Trophoblast cell (in vitro differentiated cells and primary cell): ENCODE measurements at regions not wholly inside any gene's neighbourhood (a gene's known extent, or its start where the extent isn't known, plus 50 kb on each side); places are given as distances from the start of the nearest gene placed in this dataset.

Experiments
- DNase-seq, 2 donors: peaks; one replicate each; pipeline ENCODE4 v3.0.0-alpha.2; 2016
- H2AFZ ChIP-seq: 2 replicates; pipeline ENCODE4 v1.6.1; 2013; ENCODE audit warnings: low read length, moderate library complexity, mild to moderate bottlenecking; ENCODE audit not compliant: insufficient read depth, poor library complexity
- H2AK5ac ChIP-seq: 2 replicates; pipeline ENCODE4 v1.6.1; 2013; ENCODE audit warnings: mild to moderate bottlenecking, low read length
- H2BK120ac ChIP-seq: 2 replicates; pipeline ENCODE4 v1.6.1; 2013; ENCODE audit warnings: low read length, mild to moderate bottlenecking, moderate library complexity; ENCODE audit not compliant: insufficient read depth, poor library complexity
- H2BK12ac ChIP-seq: 2 replicates; pipeline ENCODE4 v1.6.1; 2013; ENCODE audit warnings: mild to moderate bottlenecking, low read length, moderate library complexity
- H2BK5ac ChIP-seq: 2 replicates; pipeline ENCODE4 v1.6.1; 2013; ENCODE audit warnings: low read length, low read depth, moderate library complexity, mild to moderate bottlenecking; ENCODE audit not compliant: poor library complexity
- H3K14ac ChIP-seq: 2 replicates; pipeline ENCODE4 v1.6.1; 2013; ENCODE audit warnings: mild to moderate bottlenecking, low read length
- H3K18ac ChIP-seq: 2 replicates; pipeline ENCODE4 v1.6.1; 2013; ENCODE audit warnings: mild to moderate bottlenecking, low read length
- H3K23ac ChIP-seq: 2 replicates; pipeline ENCODE4 v1.6.1; 2013; ENCODE audit warnings: low read length
- H3K27ac ChIP-seq: 2 replicates; pipeline ENCODE4 v1.5.1; 2013; ENCODE audit warnings: low read depth, mild to moderate bottlenecking, inconsistent platforms, low read length, moderate library complexity
- H3K27me3 ChIP-seq: 2 replicates; pipeline ENCODE4 v1.6.1; 2013; ENCODE audit warnings: inconsistent platforms, mild to moderate bottlenecking, low read length, moderate library complexity; ENCODE audit not compliant: insufficient read depth
- H3K36me3 ChIP-seq, 2 experiments: 1 replicate in 1 of 2; 2 replicates in 1 of 2; pipeline ENCODE4 v1.6.1; 2013; ENCODE audit warnings: low read length in 2 of 2, mild to moderate bottlenecking in 2 of 2, moderate library complexity in 1 of 2; ENCODE audit not compliant: insufficient read depth in 2 of 2, control insufficient read depth in 1 of 2
- H3K4ac ChIP-seq: 2 replicates; pipeline ENCODE4 v1.6.1; 2013; ENCODE audit warnings: low read depth, mild to moderate bottlenecking, low read length, moderate library complexity
- H3K4me1 ChIP-seq, 2 experiments: 1 replicate in 1 of 2; 2 replicates in 1 of 2; pipeline ENCODE4 v1.6.1; 2013; ENCODE audit warnings: low read length in 2 of 2, mild to moderate bottlenecking in 2 of 2, moderate library complexity in 1 of 2; ENCODE audit not compliant: insufficient read depth in 2 of 2, control insufficient read depth in 1 of 2
- H3K4me2 ChIP-seq: 2 replicates; pipeline ENCODE4 v1.6.1; 2013; ENCODE audit warnings: inconsistent platforms, mild to moderate bottlenecking, low read length, moderate library complexity
- H3K4me3 ChIP-seq: 2 replicates; pipeline ENCODE4 v1.5.1; 2013; ENCODE audit warnings: mild to moderate bottlenecking, low read depth, low read length, inconsistent platforms
- H3K79me1 ChIP-seq: one replicate; pipeline ENCODE4 v1.6.1; 2013; ENCODE audit warnings: low read length
- H3K79me2 ChIP-seq: 2 replicates; pipeline ENCODE4 v1.6.1; 2013; ENCODE audit warnings: low read length, mild to moderate bottlenecking; ENCODE audit not compliant: control insufficient read depth, insufficient read depth, poor library complexity
- H3K9ac ChIP-seq: 2 replicates; pipeline ENCODE4 v1.6.1; 2013; ENCODE audit warnings: mild to moderate bottlenecking, low read length
- H3K9me3 ChIP-seq: 2 replicates; pipeline ENCODE4 v1.6.1; 2013; ENCODE audit warnings: low read depth, mild to moderate bottlenecking, control low read depth, inconsistent platforms, low read length; ENCODE audit not compliant: insufficient read depth
- H4K12ac ChIP-seq: 2 replicates; pipeline ENCODE4 v1.6.1; 2013; ENCODE audit warnings: low read depth, mild to moderate bottlenecking, low read length, moderate library complexity
- H4K8ac ChIP-seq: 2 replicates; pipeline ENCODE4 v1.6.1; 2013; ENCODE audit warnings: low read depth, mild to moderate bottlenecking, low read length, moderate library complexity
- H4K91ac ChIP-seq: one replicate; pipeline ENCODE4 v1.6.1; 2013; ENCODE audit warnings: low read depth, mild to moderate bottlenecking, low read length, moderate library complexity
- WGBS: extraction: QIAGEN DNeasy Blood & Tissue Kit; methylation state at CpG from one replicate; pipeline ENCODE4 v1.1.7; 2013; ENCODE audit warnings: missing lambda C conversion rate; ENCODE audit not compliant: insufficient read length, insufficient coverage; ENCODE audit errors: extremely low coverage; 5-methylcytosine and 5-hydroxymethylcytosine counted together

DNA sequence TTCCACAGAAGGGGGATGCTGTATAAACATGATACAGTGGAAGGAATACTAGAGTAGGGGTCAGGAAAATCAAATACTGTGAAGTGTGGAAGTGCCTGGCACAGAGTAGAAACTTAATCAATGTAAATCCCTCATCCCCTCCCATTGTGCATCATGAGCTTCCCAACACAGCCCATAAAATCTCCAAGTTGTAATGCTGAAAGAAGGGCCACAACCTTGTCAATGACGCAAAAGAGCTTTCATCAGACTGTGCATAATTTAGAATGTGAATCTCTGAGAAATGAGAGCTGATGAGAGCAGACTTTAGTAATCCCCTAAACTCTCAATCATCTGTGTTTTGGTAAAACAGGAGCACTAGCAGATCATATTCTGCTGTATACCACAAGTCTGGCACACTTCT lies 105.2 kb upstream of the IMMP2L start:
- Histone ChIP-seq H3K23ac (no peak overlapping the region), H3K27me3 (no peaks in the 10 kb centered on the region), H3K18ac (no peak overlapping the region), H3K9ac (no peak overlapping the region), H2AFZ (no peak overlapping the region), H3K79me1 (no peaks in the 10 kb centered on the region), H3K14ac (no peak overlapping the region), H3K4me1 (no peaks in the 10 kb centered on the region), H2AK5ac (no peak overlapping the region), H3K27ac (no peak overlapping the region), H3K79me2 (no peaks in the 10 kb centered on the region), H3K36me3 (no peaks in the 10 kb centered on the region), H3K4ac (no peak overlapping the region), H2BK5ac (no peak overlapping the region), H2BK120ac (no peak overlapping the region), H2BK12ac (no peak overlapping the region), H3K4me2 (no peak overlapping the region), H3K4me3 (no peak overlapping the region), H4K91ac (no peak overlapping the region), H4K12ac (no peak overlapping the region), H3K9me3 (no peaks in the 10 kb centered on the region), H4K8ac (no peak overlapping the region)
- no peak for DNase-seq
- no CpG with 5 or more reads among the region's 1 CpG for WGBS

DNA sequence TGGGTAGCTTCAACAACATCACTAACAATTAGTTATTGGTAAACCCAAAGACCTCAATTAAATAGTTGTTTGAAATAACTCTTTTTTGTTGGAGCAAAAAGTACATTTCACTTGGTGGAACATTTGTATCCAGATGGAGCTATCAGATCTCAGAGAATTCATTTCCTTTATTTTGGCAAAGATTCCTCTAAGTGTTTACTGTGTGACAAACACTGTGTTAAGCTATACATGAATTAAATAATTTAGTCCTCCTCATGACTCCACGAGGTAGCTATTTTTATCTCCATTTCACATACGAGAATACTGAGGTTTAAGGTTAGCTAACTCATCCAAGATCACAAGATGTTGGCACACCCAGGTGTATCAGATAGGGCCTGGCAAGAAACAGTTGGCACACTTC lies 104.0 kb upstream of the IMMP2L start:
- H4K12ac ChIP-seq = no peak overlapping the region
- H2AFZ ChIP-seq = no peak overlapping the region
- no peaks in the 10 kb centered on the region for H3K36me3 ChIP-seq
- no peak overlapping the region for H3K4me2 ChIP-seq
- WGBS = no CpG with 5 or more reads among the region's 2 CpGs
- H4K91ac ChIP-seq = no peak overlapping the region
- no peak overlapping the region for H3K18ac ChIP-seq
- H2BK12ac ChIP-seq = no peak overlapping the region
- no peak overlapping the region for H2BK120ac ChIP-seq
- no peaks in the 10 kb centered on the region for H3K4me1 ChIP-seq
- H3K27ac ChIP-seq = no peak overlapping the region
- no peak overlapping the region for H4K8ac ChIP-seq
- DNase-seq = no peak
- no peaks in the 10 kb centered on the region for H3K27me3 ChIP-seq
- H3K9me3 ChIP-seq = no peaks in the 10 kb centered on the region
- H3K4ac ChIP-seq = no peak overlapping the region
- H2AK5ac ChIP-seq = no peak overlapping the region
- H3K14ac ChIP-seq = no peak overlapping the region
- no peaks in the 10 kb centered on the region for H3K79me2 ChIP-seq
- no peak overlapping the region for H3K4me3 ChIP-seq
- no peak overlapping the region for H3K23ac ChIP-seq
- H2BK5ac ChIP-seq = no peak overlapping the region
- H3K9ac ChIP-seq = no peak overlapping the region
- no peaks in the 10 kb centered on the region for H3K79me1 ChIP-seq

DNA sequence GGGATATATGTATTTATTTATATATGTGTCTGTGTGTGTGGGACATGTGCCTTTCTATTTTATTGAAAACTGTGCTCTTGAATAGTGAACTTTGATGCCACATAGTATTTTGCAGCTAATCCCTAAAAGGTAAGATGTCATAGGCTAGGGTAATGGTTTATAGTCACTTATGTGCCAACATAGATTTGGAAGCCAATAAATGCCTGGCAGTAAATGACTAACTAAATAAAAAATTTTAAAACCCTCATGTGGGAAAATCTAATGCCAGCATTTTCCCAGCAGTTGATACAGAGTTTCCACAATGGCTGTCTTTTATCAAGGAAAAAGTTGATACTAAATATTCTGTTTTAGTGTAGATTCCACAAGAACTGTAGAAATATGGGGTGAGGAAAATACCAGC lies 101.5 kb upstream of the IMMP2L start:
- H3K9me3 ChIP-seq = no peaks in the 10 kb centered on the region
- H3K36me3 ChIP-seq = no peaks in the 10 kb centered on the region
- no peaks in the 10 kb centered on the region for H3K79me2 ChIP-seq
- no peak overlapping the region for H3K4me3 ChIP-seq
- H3K4ac ChIP-seq = no peak overlapping the region
- H3K79me1 ChIP-seq = no peaks in the 10 kb centered on the region
- H3K27me3 ChIP-seq = no peaks in the 10 kb centered on the region
- H3K9ac ChIP-seq = no peak overlapping the region
- DNase-seq = no peak
- H3K14ac ChIP-seq = no peak overlapping the region
- no peak overlapping the region for H3K18ac ChIP-seq
- H3K4me2 ChIP-seq = no peak overlapping the region
- no peak overlapping the region for H4K91ac ChIP-seq
- H2BK120ac ChIP-seq = no peak overlapping the region
- no peak overlapping the region for H4K12ac ChIP-seq
- no peak overlapping the region for H4K8ac ChIP-seq
- H2BK12ac ChIP-seq = no peak overlapping the region
- H3K27ac ChIP-seq = no peak overlapping the region
- H3K4me1 ChIP-seq = no peaks in the 10 kb centered on the region
- no peak overlapping the region for H3K23ac ChIP-seq
- H2AFZ ChIP-seq = no peak overlapping the region
- H2BK5ac ChIP-seq = no peak overlapping the region
- no peak overlapping the region for H2AK5ac ChIP-seq

DNA sequence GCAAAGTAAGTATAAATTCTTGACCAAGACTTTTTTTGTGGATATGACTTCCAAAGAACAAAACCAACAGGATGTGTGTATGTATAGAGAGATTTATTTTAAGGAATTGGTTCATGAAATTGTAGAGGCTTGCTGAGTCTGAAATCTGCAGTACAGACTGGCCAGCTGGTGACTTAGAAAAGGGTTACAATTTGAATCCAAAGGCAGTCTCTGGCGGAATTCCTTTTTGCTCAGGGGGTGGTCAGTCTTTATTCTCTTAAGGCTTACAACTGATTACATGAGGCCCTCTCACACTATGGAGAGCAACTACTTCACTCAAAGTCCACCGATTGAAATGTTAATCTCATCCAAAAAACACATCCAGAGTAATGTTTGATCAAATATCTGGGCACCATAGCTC lies 100.1 kb upstream of the IMMP2L start:
- H3K23ac ChIP-seq = no peak overlapping the region
- no peaks in the 10 kb centered on the region for H3K9me3 ChIP-seq
- no peak overlapping the region for H2BK120ac ChIP-seq
- no peak overlapping the region for H3K14ac ChIP-seq
- H3K79me1 ChIP-seq = no peaks in the 10 kb centered on the region
- no peak overlapping the region for H3K9ac ChIP-seq
- no peaks in the 10 kb centered on the region for H3K36me3 ChIP-seq
- H2BK5ac ChIP-seq = no peak overlapping the region
- no peak overlapping the region for H4K12ac ChIP-seq
- H3K79me2 ChIP-seq = no peaks in the 10 kb centered on the region
- H3K4me2 ChIP-seq = no peak overlapping the region
- no CpG with 5 or more reads among the region's 2 CpGs for WGBS
- H2AK5ac ChIP-seq = no peak overlapping the region
- no peaks in the 10 kb centered on the region for H3K27me3 ChIP-seq
- H3K4me1 ChIP-seq = no peaks in the 10 kb centered on the region
- H2BK12ac ChIP-seq = no peak overlapping the region
- no peak overlapping the region for H3K18ac ChIP-seq
- no peak overlapping the region for H4K91ac ChIP-seq
- H2AFZ ChIP-seq = no peak overlapping the region
- no peak overlapping the region for H4K8ac ChIP-seq
- H3K4ac ChIP-seq = no peak overlapping the region
- H3K4me3 ChIP-seq = no peak overlapping the region
- no peak overlapping the region for H3K27ac ChIP-seq
- no peak for DNase-seq

DNA sequence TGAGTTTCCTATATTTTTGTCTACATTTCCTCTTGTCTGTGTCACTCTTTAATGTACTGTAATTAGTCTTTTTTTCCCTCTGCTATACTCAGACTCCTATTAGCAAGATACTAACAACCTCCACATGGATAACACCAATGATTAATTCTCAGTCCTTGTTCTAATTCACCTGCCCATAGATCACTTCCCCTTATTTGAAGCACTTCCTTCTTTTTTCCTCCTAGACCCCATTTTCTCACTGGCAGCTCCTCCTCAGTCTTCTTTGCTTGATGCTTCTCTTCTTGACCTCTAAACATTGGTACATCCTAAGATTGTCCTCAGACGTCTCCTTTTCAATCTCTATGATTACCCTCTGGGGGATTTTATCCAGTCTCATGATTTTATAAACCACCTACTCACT lies 98.2 kb upstream of the IMMP2L start:
- H3K14ac ChIP-seq = no peak overlapping the region
- H3K27me3 ChIP-seq = no peaks in the 10 kb centered on the region
- no peak overlapping the region for H4K91ac ChIP-seq
- no peak overlapping the region for H2AFZ ChIP-seq
- H3K23ac ChIP-seq = no peak overlapping the region
- WGBS = no CpG with 5 or more reads among the region's 1 CpG
- H4K12ac ChIP-seq = no peak overlapping the region
- H3K79me1 ChIP-seq = no peaks in the 10 kb centered on the region
- no peaks in the 10 kb centered on the region for H3K4me1 ChIP-seq
- no peaks in the 10 kb centered on the region for H3K9me3 ChIP-seq
- H4K8ac ChIP-seq = no peak overlapping the region
- no peak overlapping the region for H2AK5ac ChIP-seq
- H3K27ac ChIP-seq = no peak overlapping the region
- no peak for DNase-seq
- H3K4me3 ChIP-seq = no peak overlapping the region
- no peak overlapping the region for H3K9ac ChIP-seq
- no peak overlapping the region for H3K18ac ChIP-seq
- no peaks in the 10 kb centered on the region for H3K79me2 ChIP-seq
- no peak overlapping the region for H3K4me2 ChIP-seq
- no peak overlapping the region for H2BK12ac ChIP-seq
- H2BK5ac ChIP-seq = no peak overlapping the region
- H2BK120ac ChIP-seq = no peak overlapping the region
- no peaks in the 10 kb centered on the region for H3K36me3 ChIP-seq
- H3K4ac ChIP-seq = no peak overlapping the region
